T47D (cell line): ENCODE measurements at regions not wholly inside any gene's neighbourhood (a gene's known extent, or its start where the extent isn't known, plus 50 kb on each side); places are given as distances from the start of the nearest gene placed in this dataset.
A peak's percentile ranks its signal among the peaks of the same experiment; 100 is the strongest.
"Not testable (repeated sequence)": the region's sequence is repeated elsewhere in the genome, so short reads cannot be mapped to it uniquely, and the experiment has no call there.

Source experiments
- DNase-seq, 2 experiments: peaks; one replicate each; pipeline versions ENCODE4 v3.0.0 to v3.0.0-alpha.2; 2011 to 2012; ENCODE audit warnings: low read depth in 1 of 2, low spot score in 1 of 2
- JUND ChIP-seq: IDR thresholded peaks from 2 replicates; pipeline ENCODE4 v1.6.1; 2012; ENCODE audit warnings: low read depth
- in situ Hi-C: cut with HindIII; loops from 2 replicates; pipeline ENCODE4 v1.10.0; 2016; ENCODE audit warnings: low sequenced_read_pairs, low pct_unique_long_range_greater_than_20kb

GRCh38 chr12:85617307-85618091 is 218.7 kb downstream of the RASSF9 start:
- no peak for DNase-seq
- in situ Hi-C loops, result no loop called here
- no peak for TF ChIP-seq JUND

- no peak for TF ChIP-seq JUND
- in situ Hi-C loops, result no loop called here
- peak in 1 of 2 experiments; percentile 23 for DNase-seq
Observed at GRCh38 chr12:85621041-85621440, 215.2 kb downstream of the RASSF9 start.

- no peak for DNase-seq
- TF ChIP-seq JUND, result no peak
- in situ Hi-C loops, result no loop called here
Observed at GRCh38 chr12:85623763-85624162, 212.4 kb downstream of the RASSF9 start.

GRCh38 chr12:85625467-85625866 is 210.7 kb downstream of the RASSF9 start:
- no peak for DNase-seq
- TF ChIP-seq JUND, result no peak
- in situ Hi-C loops, result no loop called here

GRCh38 chr12:85626001-85626783 is 210.0 kb downstream of the RASSF9 start:
- in situ Hi-C loops, result no loop called here
- no peak for TF ChIP-seq JUND
- no peak for DNase-seq

- no peak for TF ChIP-seq JUND
- DNase-seq, result no peak
- in situ Hi-C loops, result no loop called here
Observed at GRCh38 chr12:85626784-85627171, 209.4 kb downstream of the RASSF9 start.

GRCh38 chr12:85627584-85627983 is 208.6 kb downstream of the RASSF9 start:
- DNase-seq, result no peak
- no peak for TF ChIP-seq JUND
- in situ Hi-C loops, result no loop called here

GRCh38 chr12:85628562-85628961 is 207.6 kb downstream of the RASSF9 start:
- in situ Hi-C loops, DNase-seq: not testable (repeated sequence)

- DNase-seq, result no peak
- no peak for TF ChIP-seq JUND
- in situ Hi-C loops, result no loop called here
Observed at GRCh38 chr12:85630851-85631250, 205.4 kb downstream of the RASSF9 start.

GRCh38 chr12:85632390-85632789 is 203.8 kb downstream of the RASSF9 start:
- TF ChIP-seq JUND, result no peak
- no peak for DNase-seq
- in situ Hi-C loops, result no loop called here

- no peak for TF ChIP-seq JUND
- DNase-seq, result no peak
- in situ Hi-C loops, result no loop called here
Observed at GRCh38 chr12:85633491-85633890, 202.7 kb downstream of the RASSF9 start.

- TF ChIP-seq JUND, result no peak
- in situ Hi-C loops, result no loop called here
- no peak for DNase-seq
Observed at GRCh38 chr12:85639834-85640233, 196.4 kb downstream of the RASSF9 start.

- no peak for TF ChIP-seq JUND
- in situ Hi-C loops, result no loop called here
- DNase-seq, result no peak
Observed at GRCh38 chr12:85641796-85642195, 194.4 kb downstream of the RASSF9 start.
